HK-2 (cell line): ENCODE measurements at regions not wholly inside any gene's neighbourhood (a gene's known extent, or its start where the extent isn't known, plus 50 kb on each side); places are given as distances from the start of the nearest gene placed in this dataset.

Experiments
- DNase-seq: peaks from one replicate; pipeline ENCODE4 v3.0.0-alpha.2; 2018; ENCODE audit not compliant: unreplicated experiment

GRCh38 chr11:109350091-109350490 is 71.9 kb upstream of the C11orf87 start:
- DNase-seq, result no peak

- no peak for DNase-seq
Measured at GRCh38 chr11:109362059-109362458, 59.9 kb upstream of the C11orf87 start.

GRCh38 chr11:109363682-109364081 is 58.3 kb upstream of the C11orf87 start:
- no peak for DNase-seq

GRCh38 chr11:109364851-109365250 is 57.1 kb upstream of the C11orf87 start:
- DNase-seq, result no peak

- no peak for DNase-seq
Measured at GRCh38 chr11:109371444-109372176, 50.4 kb upstream of the C11orf87 start.
